Breast epithelium (tissue), 3 donors: ENCODE measurements at regions not wholly inside any gene's neighbourhood (a gene's known extent, or its start where the extent isn't known, plus 50 kb on each side); places are given as distances from the start of the nearest gene placed in this dataset.

Source experiments
- CTCF ChIP-seq, 3 donors: fragments of 450-650 bp; IDR thresholded peaks; one replicate each; pipeline ENCODE4 v1.5.1; 2016 to 2017; ENCODE audit warnings: antibody characterized with exemption in 3 of 3, mild to moderate bottlenecking in 3 of 3, moderate library complexity in 3 of 3
- POLR2A ChIP-seq: fragments of 450-650 bp; IDR thresholded peaks from one replicate; pipeline ENCODE4 v1.6.1; 2016; ENCODE audit warnings: antibody characterized with exemption, mild to moderate bottlenecking, moderate library complexity
- POLR2AphosphoS5 ChIP-seq, 3 donors: sonication (generic); formaldehyde crosslinking; IDR thresholded peaks; one replicate each; pipeline ENCODE4 v1.6.1; 2017; ENCODE audit warnings: antibody characterized with exemption in 3 of 3

GRCh38 chr13:33723365-33723764 is 94.6 kb upstream of the RFC3 start:
- no peak for TF ChIP-seq POLR2A
- TF ChIP-seq CTCF (IDR thresholded peaks at IDR 0.05): no peak
- TF ChIP-seq POLR2AphosphoS5 (IDR thresholded peaks at IDR 0.05): no peak
